ENCODE measurements at regions not wholly inside any gene's neighbourhood (a gene's known extent, or its start where the extent isn't known, plus 50 kb on each side); places are given as distances from the start of the nearest gene placed in this dataset.

- peaks cover 6% of the 10 kb centered on the region for H3K9me3 Mint-ChIP-seq
- H3K4me1 Mint-ChIP-seq (ENCODE audit: unreplicated experiment): peaks cover 14% of the 10 kb centered on the region
- TF ChIP-seq, protein P1, sequence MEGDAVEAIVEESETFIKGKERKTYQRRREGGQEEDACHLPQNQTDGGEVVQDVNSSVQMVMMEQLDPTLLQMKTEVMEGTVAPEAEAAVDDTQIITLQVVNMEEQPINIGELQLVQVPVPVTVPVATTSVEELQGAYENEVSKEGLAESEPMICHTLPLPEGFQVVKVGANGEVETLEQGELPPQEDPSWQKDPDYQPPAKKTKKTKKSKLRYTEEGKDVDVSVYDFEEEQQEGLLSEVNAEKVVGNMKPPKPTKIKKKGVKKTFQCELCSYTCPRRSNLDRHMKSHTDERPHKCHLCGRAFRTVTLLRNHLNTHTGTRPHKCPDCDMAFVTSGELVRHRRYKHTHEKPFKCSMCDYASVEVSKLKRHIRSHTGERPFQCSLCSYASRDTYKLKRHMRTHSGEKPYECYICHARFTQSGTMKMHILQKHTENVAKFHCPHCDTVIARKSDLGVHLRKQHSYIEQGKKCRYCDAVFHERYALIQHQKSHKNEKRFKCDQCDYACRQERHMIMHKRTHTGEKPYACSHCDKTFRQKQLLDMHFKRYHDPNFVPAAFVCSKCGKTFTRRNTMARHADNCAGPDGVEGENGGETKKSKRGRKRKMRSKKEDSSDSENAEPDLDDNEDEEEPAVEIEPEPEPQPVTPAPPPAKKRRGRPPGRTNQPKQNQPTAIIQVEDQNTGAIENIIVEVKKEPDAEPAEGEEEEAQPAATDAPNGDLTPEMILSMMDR (conservative IDR thresholded peaks at IDR 0.05): no peak
- no peak overlapping the region for H3K4me3 Mint-ChIP-seq
- H3K27ac Mint-ChIP-seq: no peak overlapping the region
- H3K27me3 Mint-ChIP-seq: no peaks in the 10 kb centered on the region
- DNase-seq (ENCODE audit: extremely low spot score, unreplicated experiment): no peak
- H3K36me3 Mint-ChIP-seq: peaks cover 3% of the 10 kb centered on the region
Observed at GRCh38 chr9:13879981-13880380, 434.0 kb downstream of the NFIB start.

GRCh38 chr9:13879011-13879410 lies 434.9 kb downstream of the NFIB start:
- Mint-ChIP-seq H3K9me3 (peaks cover 6% of the 10 kb centered on the region), H3K27me3 (no peaks in the 10 kb centered on the region), H3K36me3 (no peaks in the 10 kb centered on the region), H3K4me3 (no peak overlapping the region), H3K27ac (no peak overlapping the region), H3K4me1 (ENCODE audit: unreplicated experiment) (peaks cover 13% of the 10 kb centered on the region)
- no peak for DNase-seq (ENCODE audit: extremely low spot score, unreplicated experiment)
- TF ChIP-seq, protein P1 (conservative IDR thresholded peaks at IDR 0.05): no peak

DNA sequence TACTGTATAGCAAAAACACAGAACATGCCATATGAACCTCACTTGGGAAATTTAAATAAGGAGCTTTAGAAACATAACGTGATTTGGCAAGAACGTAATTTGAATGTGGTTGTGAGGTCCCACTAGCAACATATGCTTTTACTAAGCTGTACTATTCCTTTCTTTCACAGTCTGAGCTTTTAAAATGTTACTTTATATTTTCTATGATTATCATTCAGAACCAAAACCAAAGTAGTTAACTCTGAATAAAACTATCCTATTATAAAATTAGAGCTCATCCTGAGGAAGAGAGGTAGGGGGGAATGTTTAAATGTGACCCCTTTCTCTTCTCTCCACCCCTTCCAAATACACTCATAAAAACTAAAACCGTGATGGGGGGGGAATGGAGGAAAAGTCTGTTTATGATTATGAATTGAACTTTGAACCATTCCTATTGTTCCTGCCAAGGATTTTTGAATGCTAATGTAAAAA lies 435.7 kb downstream of the NFIB start:
- no peak overlapping the region for H3K27ac Mint-ChIP-seq
- no peak overlapping the region for H3K4me3 Mint-ChIP-seq
- H3K36me3 Mint-ChIP-seq: no peaks in the 10 kb centered on the region
- H3K27me3 Mint-ChIP-seq: no peaks in the 10 kb centered on the region
- TF ChIP-seq, protein P1 (conservative IDR thresholded peaks at IDR 0.05): no peak
- peaks cover 10% of the 10 kb centered on the region for H3K9me3 Mint-ChIP-seq
- H3K4me1 Mint-ChIP-seq (ENCODE audit: unreplicated experiment): peaks cover 7% of the 10 kb centered on the region
- DNase-seq (ENCODE audit: extremely low spot score, unreplicated experiment): no peak

DNA sequence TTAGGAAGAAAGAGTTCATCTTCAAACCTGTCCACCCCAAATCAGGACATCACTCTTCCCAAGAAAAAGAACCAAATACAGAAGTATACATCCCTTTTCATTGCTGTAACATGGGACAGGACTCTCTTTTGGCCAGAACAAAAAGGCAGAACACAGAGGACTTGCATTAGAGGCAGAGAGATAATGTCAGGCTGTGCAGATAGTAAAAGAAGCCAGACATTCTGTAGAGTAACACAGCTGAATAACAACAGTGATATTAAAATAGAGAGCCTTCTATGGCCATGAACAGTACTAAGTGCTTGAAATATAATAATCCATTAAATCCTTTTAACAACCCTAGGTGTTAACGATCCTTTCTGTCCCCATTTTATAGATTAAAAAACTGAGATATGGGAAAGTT lies 437.2 kb downstream of the NFIB start:
- no peaks in the 10 kb centered on the region for H3K27me3 Mint-ChIP-seq
- peaks cover 7% of the 10 kb centered on the region for H3K4me1 Mint-ChIP-seq (ENCODE audit: unreplicated experiment)
- H3K9me3 Mint-ChIP-seq: peaks cover 10% of the 10 kb centered on the region
- H3K4me3 Mint-ChIP-seq: no peak overlapping the region
- H3K27ac Mint-ChIP-seq: no peak overlapping the region
- H3K36me3 Mint-ChIP-seq: no peaks in the 10 kb centered on the region
- TF ChIP-seq, protein P1 (conservative IDR thresholded peaks at IDR 0.05): no peak
- DNase-seq (ENCODE audit: extremely low spot score, unreplicated experiment): no peak

- Mint-ChIP-seq H3K27ac (no peak overlapping the region), H3K4me3 (no peak overlapping the region), H3K4me1 (ENCODE audit: unreplicated experiment) (no peaks in the 10 kb centered on the region)
Observed at GRCh38 chr9:13873203-13873602, 440.7 kb downstream of the NFIB start.

More at GRCh38 chr9:13873203-13873602, 440.7 kb downstream of the NFIB start:
- TF ChIP-seq, protein P1 (conservative IDR thresholded peaks at IDR 0.05): no peak
- H3K9me3 Mint-ChIP-seq: peaks cover 10% of the 10 kb centered on the region
- DNase-seq (ENCODE audit: extremely low spot score, unreplicated experiment): no peak
- no peaks in the 10 kb centered on the region for H3K27me3 Mint-ChIP-seq
- H3K36me3 Mint-ChIP-seq: no peaks in the 10 kb centered on the region
